ENCODE measurements at regions not wholly inside any gene's neighbourhood (a gene's known extent, or its start where the extent isn't known, plus 50 kb on each side); places are given as distances from the start of the nearest gene placed in this dataset.

DNA sequence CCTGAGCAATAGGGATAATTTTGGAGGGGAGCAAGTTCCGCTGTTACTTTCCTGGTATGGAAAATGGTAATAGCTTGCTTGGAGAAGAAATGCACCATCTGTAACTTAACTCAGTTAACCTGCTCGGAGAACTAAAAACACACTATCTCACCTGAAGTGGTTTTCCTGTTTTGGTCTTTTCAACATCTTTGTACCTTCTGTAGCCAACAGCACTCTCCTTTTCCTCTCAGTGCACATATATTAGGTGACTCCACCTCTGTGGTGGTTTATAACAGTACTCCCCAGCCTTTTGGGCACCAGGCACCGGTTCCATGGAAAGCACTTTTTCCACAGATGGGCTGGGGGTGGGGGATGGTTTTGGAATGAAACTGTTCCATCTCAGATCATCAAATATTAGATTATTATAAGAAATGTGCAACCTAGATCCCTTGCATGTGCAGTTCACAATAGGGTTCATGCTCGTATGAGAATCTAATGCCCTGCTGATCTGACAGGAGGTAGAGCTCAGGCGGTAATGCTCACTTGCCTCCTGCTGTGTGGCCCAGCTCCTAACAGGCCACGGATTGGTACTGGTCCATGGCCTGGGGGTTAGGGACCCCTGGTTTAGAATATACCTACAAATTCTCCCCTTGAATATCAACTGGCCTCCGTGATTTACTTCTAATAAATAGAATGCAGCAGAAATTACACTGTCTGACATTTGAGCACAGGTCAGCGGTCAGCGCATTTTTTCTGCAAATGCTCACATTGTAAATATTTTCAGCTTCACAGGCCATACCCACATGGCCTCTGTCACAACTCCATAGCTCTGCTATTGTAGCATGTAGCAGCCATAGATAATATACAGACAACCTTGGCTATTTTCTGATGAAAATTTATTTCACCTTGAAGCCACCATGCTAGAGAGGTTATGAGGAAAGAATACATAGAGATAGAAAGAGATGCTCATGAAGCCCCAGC lies 83.8 kb upstream of the SUCLG2 start:
- H3K36me3 Mint-ChIP-seq (ENCODE audit: low read depth) = no peaks in the 10 kb centered on the region
- H3K27me3 Mint-ChIP-seq (ENCODE audit: low read depth) = no peaks in the 10 kb centered on the region
- TF ChIP-seq, protein P1, sequence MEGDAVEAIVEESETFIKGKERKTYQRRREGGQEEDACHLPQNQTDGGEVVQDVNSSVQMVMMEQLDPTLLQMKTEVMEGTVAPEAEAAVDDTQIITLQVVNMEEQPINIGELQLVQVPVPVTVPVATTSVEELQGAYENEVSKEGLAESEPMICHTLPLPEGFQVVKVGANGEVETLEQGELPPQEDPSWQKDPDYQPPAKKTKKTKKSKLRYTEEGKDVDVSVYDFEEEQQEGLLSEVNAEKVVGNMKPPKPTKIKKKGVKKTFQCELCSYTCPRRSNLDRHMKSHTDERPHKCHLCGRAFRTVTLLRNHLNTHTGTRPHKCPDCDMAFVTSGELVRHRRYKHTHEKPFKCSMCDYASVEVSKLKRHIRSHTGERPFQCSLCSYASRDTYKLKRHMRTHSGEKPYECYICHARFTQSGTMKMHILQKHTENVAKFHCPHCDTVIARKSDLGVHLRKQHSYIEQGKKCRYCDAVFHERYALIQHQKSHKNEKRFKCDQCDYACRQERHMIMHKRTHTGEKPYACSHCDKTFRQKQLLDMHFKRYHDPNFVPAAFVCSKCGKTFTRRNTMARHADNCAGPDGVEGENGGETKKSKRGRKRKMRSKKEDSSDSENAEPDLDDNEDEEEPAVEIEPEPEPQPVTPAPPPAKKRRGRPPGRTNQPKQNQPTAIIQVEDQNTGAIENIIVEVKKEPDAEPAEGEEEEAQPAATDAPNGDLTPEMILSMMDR (IDR thresholded peaks at IDR 0.05; ENCODE audit: unreplicated experiment in 3 of 3) = no peak
- no peaks in the 10 kb centered on the region for H3K4me1 Mint-ChIP-seq
- no peak overlapping the region for H3K4me3 Mint-ChIP-seq
- H3K9me3 Mint-ChIP-seq = peaks cover 3% of the 10 kb centered on the region
- H3K27ac Mint-ChIP-seq = no peak overlapping the region

DNA sequence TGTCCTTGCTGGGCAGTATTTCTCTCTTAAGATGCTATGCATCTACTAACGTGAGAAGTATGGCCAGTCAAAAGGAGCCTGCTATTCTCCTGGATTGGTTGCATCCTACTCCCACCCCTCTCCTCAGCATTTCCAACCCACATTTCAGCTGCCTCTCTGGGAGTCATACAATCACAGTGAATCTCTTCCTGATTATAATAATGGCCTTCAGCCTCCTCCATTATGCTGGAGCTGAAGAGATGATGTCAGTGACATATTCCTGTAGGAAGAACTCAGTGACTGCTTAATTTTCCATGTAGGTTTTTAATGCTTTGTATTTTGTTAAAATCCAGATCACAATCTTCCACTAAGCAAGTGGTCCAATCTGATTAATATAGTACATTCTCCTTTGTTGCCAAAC lies 82.7 kb upstream of the SUCLG2 start:
- Mint-ChIP-seq H3K36me3 (ENCODE audit: low read depth) (no peaks in the 10 kb centered on the region), H3K27ac (no peak overlapping the region), H3K4me1 (no peaks in the 10 kb centered on the region), H3K9me3 (no peaks in the 10 kb centered on the region), H3K27me3 (ENCODE audit: low read depth) (no peaks in the 10 kb centered on the region), H3K4me3 (no peak overlapping the region)
- TF ChIP-seq, protein P1 (IDR thresholded peaks at IDR 0.05; ENCODE audit: unreplicated experiment in 3 of 3) = no peak

DNA sequence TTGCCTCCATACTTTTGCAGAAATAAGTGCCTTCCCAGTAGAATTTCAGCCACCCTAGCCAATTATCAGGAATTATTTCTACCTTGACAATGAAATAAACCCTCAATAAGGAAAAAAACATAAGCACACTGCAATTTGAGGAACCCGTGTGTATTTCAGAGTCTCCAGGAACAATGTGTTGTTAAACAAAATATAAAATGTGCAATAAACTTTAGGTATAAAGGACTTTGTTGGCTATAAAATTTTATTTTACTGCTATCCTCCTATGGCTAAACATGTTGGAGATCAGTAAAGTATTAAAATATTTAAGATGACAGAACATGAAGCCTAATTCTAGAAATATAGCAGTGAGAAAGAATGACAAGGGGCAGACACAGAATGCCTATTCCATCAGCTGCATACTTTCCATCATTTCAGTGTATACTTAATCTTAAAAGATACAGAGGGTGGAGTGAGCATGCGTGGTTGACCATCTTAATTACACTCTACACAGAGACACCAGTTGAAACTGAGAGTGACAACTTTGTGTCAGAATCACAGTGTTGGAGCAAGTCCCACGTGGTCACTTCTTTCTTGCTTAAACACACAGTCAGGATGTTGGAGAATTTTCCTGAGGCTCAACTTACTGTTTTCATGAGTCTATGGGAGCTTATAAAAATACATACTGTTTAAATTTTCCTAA lies 79.0 kb upstream of the SUCLG2 start:
- H3K27me3 Mint-ChIP-seq (ENCODE audit: low read depth) = no peaks in the 10 kb centered on the region
- no peaks in the 10 kb centered on the region for H3K4me1 Mint-ChIP-seq
- H3K9me3 Mint-ChIP-seq = no peaks in the 10 kb centered on the region
- no peak overlapping the region for H3K4me3 Mint-ChIP-seq
- TF ChIP-seq, protein P1 (IDR thresholded peaks at IDR 0.05; ENCODE audit: unreplicated experiment in 3 of 3) = no peak
- H3K27ac Mint-ChIP-seq = no peak overlapping the region
- H3K36me3 Mint-ChIP-seq (ENCODE audit: low read depth) = no peaks in the 10 kb centered on the region

DNA sequence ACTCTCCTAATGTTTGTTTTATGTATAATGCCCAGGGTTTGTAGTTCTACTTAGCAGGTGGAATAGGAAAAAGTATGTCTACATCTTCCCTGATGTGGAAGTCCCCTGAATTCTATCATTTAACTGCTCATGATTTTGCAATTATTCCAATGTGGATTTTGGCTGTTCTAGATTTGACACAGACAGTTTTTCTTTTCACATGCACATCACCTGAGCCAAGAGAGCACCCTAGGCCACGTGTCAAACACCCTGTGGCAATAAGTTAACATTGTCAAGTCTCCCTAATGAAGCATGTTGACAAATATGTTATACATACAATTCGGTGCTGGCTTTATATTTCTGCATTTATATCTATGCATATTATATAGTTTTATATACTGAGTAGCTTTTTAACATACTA lies 70.0 kb upstream of the SUCLG2 start:
- Mint-ChIP-seq H3K36me3 (ENCODE audit: low read depth) (peaks cover 16% of the 10 kb centered on the region), H3K27me3 (ENCODE audit: low read depth) (peaks cover 4% of the 10 kb centered on the region), H3K4me1 (no peaks in the 10 kb centered on the region), H3K9me3 (peaks cover 41% of the 10 kb centered on the region), H3K27ac (no peak overlapping the region), H3K4me3 (no peak overlapping the region)
- TF ChIP-seq, protein P1 (IDR thresholded peaks at IDR 0.05; ENCODE audit: unreplicated experiment in 3 of 3) = no peak

DNA sequence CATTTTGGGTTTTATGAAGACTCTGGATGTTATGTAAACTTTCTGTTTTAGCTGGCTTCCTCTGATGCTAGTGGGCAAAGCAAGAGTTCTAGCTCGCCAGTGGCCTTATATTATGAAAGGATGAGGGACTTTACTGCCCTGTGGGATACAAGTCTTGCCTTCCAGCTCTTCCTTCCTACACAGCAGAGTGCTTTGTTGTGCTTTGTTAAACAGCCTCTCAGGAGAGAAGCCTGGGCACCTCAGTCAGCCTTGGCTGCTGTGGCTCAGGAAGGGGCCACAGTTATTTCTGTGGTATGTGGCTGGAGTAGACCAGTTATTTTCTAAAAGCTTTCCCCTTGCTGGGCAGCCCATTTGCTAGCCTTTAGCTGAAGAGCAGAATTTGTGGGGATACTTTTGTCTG lies 69.5 kb upstream of the SUCLG2 start:
- Mint-ChIP-seq H3K4me1 (no peaks in the 10 kb centered on the region), H3K27me3 (ENCODE audit: low read depth) (peaks cover 4% of the 10 kb centered on the region), H3K27ac (no peak overlapping the region), H3K4me3 (no peak overlapping the region), H3K9me3 (peaks cover 41% of the 10 kb centered on the region), H3K36me3 (ENCODE audit: low read depth) (peaks cover 17% of the 10 kb centered on the region)
- TF ChIP-seq, protein P1 (IDR thresholded peaks at IDR 0.05; ENCODE audit: unreplicated experiment in 3 of 3) = no peak
